NT2/D1 (cell line): ENCODE measurements at regions not wholly inside any gene's neighbourhood (a gene's known extent, or its start where the extent isn't known, plus 50 kb on each side); places are given as distances from the start of the nearest gene placed in this dataset.

Source experiments
- DNase-seq: peaks from one replicate; pipeline ENCODE4 v3.0.0-alpha.2; 2011; ENCODE audit warnings: low read depth, low spot score
- H3K27me3 ChIP-seq: 2 replicates; pipeline ENCODE4 v1.6.0; 2011; ENCODE audit warnings: mild to moderate bottlenecking; ENCODE audit not compliant: insufficient read length, insufficient read depth
- H3K36me3 ChIP-seq: 2 replicates; pipeline ENCODE4 v1.6.1; 2011; ENCODE audit warnings: mild to moderate bottlenecking, low read length, mixed read lengths; ENCODE audit not compliant: insufficient read depth, insufficient read length
- H3K4me1 ChIP-seq: 2 replicates; pipeline ENCODE4 v1.5.1; 2011; ENCODE audit not compliant: insufficient read depth, insufficient read length
- H3K4me3 ChIP-seq: 2 replicates; pipeline ENCODE4 v1.5.1; 2011; ENCODE audit warnings: low read depth; ENCODE audit not compliant: insufficient read length
- H3K9ac ChIP-seq: 2 replicates; pipeline ENCODE4 v1.6.0; 2011; ENCODE audit warnings: low read depth; ENCODE audit not compliant: insufficient read length
- H3K9me3 ChIP-seq: 2 replicates; pipeline ENCODE4 v1.5.1; 2011; ENCODE audit warnings: mild to moderate bottlenecking, low read length; ENCODE audit not compliant: insufficient read depth
- SUZ12 ChIP-seq: IDR thresholded peaks from 2 replicates; pipeline ENCODE4 v1.6.1; 2011; ENCODE audit not compliant: insufficient read length, insufficient read depth; ENCODE audit errors: extremely low read depth
- YY1 ChIP-seq: IDR thresholded peaks from 2 replicates; pipeline ENCODE4 v1.6.1; 2011; ENCODE audit not compliant: insufficient read length, insufficient read depth
- ZNF274 ChIP-seq: IDR thresholded peaks from 2 replicates; pipeline ENCODE4 v1.6.1; 2011; ENCODE audit warnings: mild to moderate bottlenecking, low read depth, low read length

DNA sequence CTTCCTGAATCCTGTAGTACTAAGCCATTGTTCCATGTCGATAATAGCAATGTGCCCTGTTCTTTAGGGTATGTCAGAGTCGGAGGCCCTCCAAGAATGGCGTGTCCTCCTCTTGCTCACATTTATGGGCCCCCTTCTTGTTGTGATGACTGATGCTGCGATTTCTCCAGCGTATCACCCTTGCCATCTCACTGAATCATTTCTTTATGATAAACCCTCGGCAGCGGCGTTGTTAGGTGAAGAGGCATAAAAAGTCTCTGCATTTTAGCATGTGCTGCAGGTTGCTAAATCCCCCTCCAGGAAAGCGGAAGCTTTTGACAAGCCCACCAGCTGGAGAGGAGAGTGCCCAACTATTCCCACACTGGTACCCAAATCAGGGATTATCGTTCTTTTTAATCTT lies 1045.3 kb downstream of the BRD1 start:
- Histone ChIP-seq H3K9ac (no peak overlapping the region), H3K27me3 (no peaks in the 10 kb centered on the region), H3K36me3 (no peaks in the 10 kb centered on the region), H3K9me3 (peaks cover 17% of the 10 kb centered on the region; the same call in 1 of the 2 replicates), H3K4me1 (peaks cover 3% of the 10 kb centered on the region), H3K4me3 (no peak overlapping the region)
- peak; percentile 1 for DNase-seq
- TF ChIP-seq SUZ12 (no peak), ZNF274 (no peak), YY1 (no peak)

- DNase-seq: no peak
- Histone ChIP-seq H3K4me1 (peaks cover 3% of the 10 kb centered on the region), H3K27me3 (no peaks in the 10 kb centered on the region), H3K4me3 (no peak overlapping the region), H3K9me3 (peaks cover 21% of the 10 kb centered on the region; the same call in 1 of the 2 replicates), H3K9ac (no peak overlapping the region), H3K36me3 (no peaks in the 10 kb centered on the region)
- TF ChIP-seq ZNF274: no peak
- TF ChIP-seq YY1: no peak
- TF ChIP-seq SUZ12: no peak
Measured at GRCh38 chr22:48781868-48782267, 1045.8 kb downstream of the BRD1 start.

DNA sequence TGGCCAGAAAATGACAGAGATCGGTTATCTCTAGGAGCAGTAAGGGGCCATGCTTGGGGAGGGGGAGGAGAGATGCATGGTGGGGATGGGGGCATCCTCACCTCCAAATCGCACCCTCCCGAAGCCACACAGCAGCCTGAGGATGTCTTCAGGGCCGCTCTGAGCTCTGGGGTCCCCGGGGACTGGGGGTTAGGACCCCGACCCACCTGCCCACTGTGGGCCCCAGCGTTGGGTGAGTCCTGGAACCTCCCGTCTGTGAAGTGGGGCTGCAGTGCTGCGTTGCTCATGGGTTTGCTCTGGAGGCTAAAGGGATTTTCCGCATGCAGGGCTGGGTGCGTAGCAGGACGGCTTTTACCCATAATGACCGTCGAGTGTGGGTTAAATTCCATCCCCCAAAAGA lies 1046.3 kb downstream of the BRD1 start:
- Histone ChIP-seq H3K9ac (no peak overlapping the region), H3K9me3 (peaks cover 26% of the 10 kb centered on the region; the same call in 1 of the 2 replicates), H3K4me1 (peaks cover 2% of the 10 kb centered on the region), H3K36me3 (no peaks in the 10 kb centered on the region), H3K27me3 (no peaks in the 10 kb centered on the region), H3K4me3 (no peak overlapping the region)
- TF ChIP-seq YY1 (no peak), SUZ12 (no peak), ZNF274 (no peak)
- no peak for DNase-seq

GRCh38 chr22:48780597-48781277 lies 1046.9 kb downstream of the BRD1 start:
- Histone ChIP-seq H3K36me3 (no peaks in the 10 kb centered on the region), H3K27me3 (no peaks in the 10 kb centered on the region), H3K4me1 (no peaks in the 10 kb centered on the region), H3K4me3 (no peak overlapping the region), H3K9me3 (peaks cover 30% of the 10 kb centered on the region; the same call in 1 of the 2 replicates), H3K9ac (no peak overlapping the region)
- no peak for DNase-seq
- TF ChIP-seq ZNF274 (no peak), SUZ12 (no peak), YY1 (no peak)

DNA sequence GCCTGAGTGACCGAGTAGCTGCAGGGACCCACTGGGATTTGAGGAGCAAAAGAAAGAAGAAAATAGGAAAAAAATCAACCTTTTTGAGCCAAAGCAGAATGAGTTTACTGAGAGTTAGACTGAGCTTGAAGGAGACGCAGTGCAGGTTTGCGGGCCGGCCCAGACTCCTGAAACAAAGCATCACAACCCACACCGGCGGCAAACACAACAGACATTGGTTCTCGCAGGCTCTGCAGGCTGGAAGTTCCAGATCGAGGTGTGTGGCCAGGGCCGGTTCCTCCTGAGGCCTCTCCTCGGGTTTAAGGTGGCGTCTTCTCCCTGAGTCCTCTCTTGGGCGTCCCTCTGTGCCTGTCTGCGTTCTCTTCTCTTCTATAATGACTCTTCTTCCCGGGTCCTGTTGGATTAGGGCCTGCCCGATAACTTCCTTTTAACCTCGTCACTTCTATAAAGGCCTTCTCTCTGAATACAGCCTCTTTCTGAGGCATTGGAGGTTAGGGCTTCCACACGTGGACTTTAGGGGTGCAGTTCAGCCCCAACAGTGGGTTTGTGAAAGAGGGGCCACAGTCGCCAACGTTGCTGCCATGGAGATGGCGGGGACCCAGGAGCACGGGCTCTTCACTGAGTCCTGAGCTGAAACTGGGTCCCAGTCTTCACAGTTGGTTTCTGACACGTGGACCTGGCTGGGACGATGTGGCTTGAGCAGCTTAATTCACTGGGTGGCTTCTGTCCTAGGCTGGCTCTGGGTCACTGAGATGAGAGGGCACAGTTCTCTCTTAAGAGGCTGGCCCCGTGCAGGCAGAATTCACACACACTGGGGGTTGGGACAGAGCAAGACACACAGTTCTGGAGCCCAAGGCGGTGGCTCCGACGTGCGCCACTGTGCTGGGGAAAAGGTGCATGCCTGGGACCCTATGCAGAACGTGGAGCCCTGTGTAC lies 1047.7 kb downstream of the BRD1 start:
- Histone ChIP-seq H3K9me3 (peaks cover 30% of the 10 kb centered on the region; the same call in 1 of the 2 replicates), H3K9ac (no peak overlapping the region), H3K27me3 (no peaks in the 10 kb centered on the region), H3K4me1 (no peaks in the 10 kb centered on the region), H3K4me3 (no peak overlapping the region), H3K36me3 (no peaks in the 10 kb centered on the region)
- no peak for TF ChIP-seq YY1
- TF ChIP-seq SUZ12: no peak
- DNase-seq: no peak

DNA sequence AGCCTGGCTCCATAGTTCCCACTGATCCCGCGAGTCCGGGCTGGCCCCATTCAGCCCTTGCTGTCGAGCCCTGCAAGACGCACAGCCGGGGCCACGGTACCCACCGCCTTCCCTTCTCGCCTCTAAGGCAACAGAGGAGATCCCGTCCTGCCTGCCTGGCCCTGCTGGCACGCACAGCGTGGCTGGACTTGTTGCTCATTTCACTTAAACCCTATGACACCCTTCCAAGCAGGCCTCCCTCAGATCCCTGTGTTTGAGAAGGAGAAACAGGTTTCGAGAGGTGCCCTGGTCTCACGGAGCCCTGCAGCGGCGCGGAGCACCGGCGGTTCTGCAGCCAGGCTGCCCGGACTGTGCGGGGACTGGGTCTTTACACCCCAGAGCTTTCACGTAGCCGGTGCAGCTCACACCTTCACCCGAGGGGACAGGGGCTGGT lies 1048.4 kb downstream of the BRD1 start:
- no peak overlapping the region for H3K4me3 ChIP-seq
- no peaks in the 10 kb centered on the region for H3K4me1 ChIP-seq
- DNase-seq: no peak
- H3K27me3 ChIP-seq: no peaks in the 10 kb centered on the region
- TF ChIP-seq ZNF274: no peak
- TF ChIP-seq SUZ12: no peak
- TF ChIP-seq YY1: no peak
- no peak overlapping the region for H3K9ac ChIP-seq
- H3K36me3 ChIP-seq: no peaks in the 10 kb centered on the region
- H3K9me3 ChIP-seq: peaks cover 24% of the 10 kb centered on the region; the same call in 1 of the 2 replicates
